ENCODE measurements at regions not wholly inside any gene's neighbourhood (a gene's known extent, or its start where the extent isn't known, plus 50 kb on each side); places are given as distances from the start of the nearest gene placed in this dataset.

- TF ChIP-seq PATZ1 (CRISPR knock-in tag; IDR thresholded peaks at IDR 0.05; ENCODE audit: borderline replicate concordance) (no peak), CREB5 (CRISPR knock-in tag; IDR thresholded peaks at IDR 0.05; ENCODE audit: low read depth) (no peak), TOX (CRISPR knock-in tag; IDR thresholded peaks at IDR 0.05; ENCODE audit: borderline replicate concordance) (no peak), TCF4 (CRISPR knock-in tag; IDR thresholded peaks at IDR 0.05; ENCODE audit: borderline replicate concordance) (no peak), ISL1 (CRISPR knock-in tag; IDR thresholded peaks at IDR 0.05) (no peak), CSRNP3 (CRISPR knock-in tag; IDR thresholded peaks at IDR 0.05) (no peak), RARB (CRISPR knock-in tag; IDR thresholded peaks at IDR 0.05) (no peak), PPARA (CRISPR knock-in tag; IDR thresholded peaks at IDR 0.05; ENCODE audit: borderline replicate concordance) (no peak), ZNF565 (CRISPR knock-in tag; conservative IDR thresholded peaks at IDR 0.05; ENCODE audit: low read depth) (no peak), TSHZ2 (CRISPR knock-in tag; IDR thresholded peaks at IDR 0.05) (no peak), ZFP30 (CRISPR knock-in tag; IDR thresholded peaks at IDR 0.05) (no peak), ARNTL (CRISPR knock-in tag; IDR thresholded peaks at IDR 0.05; ENCODE audit: borderline replicate concordance, low read depth) (no peak), GLIS3 (CRISPR knock-in tag; IDR thresholded peaks at IDR 0.05) (no peak)
Measured at GRCh38 chr18:28946471-28946870, 769.5 kb upstream of the CDH2 start.

All from SK-N-SH treated with all-trans-retinoic acid at 6 μM for 48 hours (cell line).